Mucosa of descending colon (tissue), 3 donors: ENCODE measurements at regions not wholly inside any gene's neighbourhood (a gene's known extent, or its start where the extent isn't known, plus 50 kb on each side); places are given as distances from the start of the nearest gene placed in this dataset.

ENCODE experiments used
- ATAC-seq: fragments of 200-7000 bp; cut with Tn5 transposase; one replicate; pipeline ENCODE4 v1.9.1; 2020; ENCODE audit warnings: mild to moderate bottlenecking, moderate library complexity
- DNase-seq, 3 donors: peaks; one replicate each; pipeline ENCODE4 v3.0.0-alpha.2; 2020
- H3K36me3 ChIP-seq: fragments of 200-600 bp; one replicate; pipeline ENCODE4 v1.8.0; 2021; ENCODE audit warnings: low read depth, mild to moderate bottlenecking
- H3K4me1 ChIP-seq: fragments of 200-600 bp; one replicate; pipeline ENCODE4 v1.8.0; 2021; ENCODE audit warnings: low read depth, mild to moderate bottlenecking
- H3K4me3 ChIP-seq: fragments of 200-600 bp; one replicate; pipeline ENCODE4 v1.8.0; 2021; ENCODE audit warnings: mild to moderate bottlenecking
- H3K9me3 ChIP-seq: fragments of 200-600 bp; one replicate; pipeline ENCODE4 v1.8.0; 2021; ENCODE audit warnings: mild to moderate bottlenecking
- intact Hi-C, 2 donors: fragments of 100-400 bp; cut with DNase I in 1 of 2; cut with micrococcal nuclease in 1 of 2; formaldehyde crosslinking; loops; one replicate each; pipeline versions ENCODE4 v1.11.0 to v1.11.1; 2022; cut with DNase I, micrococcal nuclease
- TF ChIP-seq, protein P1 (sequence below): fragments of 200-600 bp; IDR thresholded peaks from one replicate; pipeline ENCODE4 v1.8.0; 2022; ENCODE audit warnings: antibody characterized with exemption, mild to moderate bottlenecking
- donor health status: DM: no; HTN: no; CAD: no; lungs with moderate emphysema.
- donor health status: DM: no; HTN: no; CAD: no.
- donor health status: DM: no; HTN: yes; CAD: no.

- Histone ChIP-seq H3K4me1 (no peaks in the 10 kb centered on the region), H3K4me3 (no peak overlapping the region), H3K36me3 (no peaks in the 10 kb centered on the region), H3K9me3 (no peaks in the 10 kb centered on the region)
- TF ChIP-seq, protein P1, sequence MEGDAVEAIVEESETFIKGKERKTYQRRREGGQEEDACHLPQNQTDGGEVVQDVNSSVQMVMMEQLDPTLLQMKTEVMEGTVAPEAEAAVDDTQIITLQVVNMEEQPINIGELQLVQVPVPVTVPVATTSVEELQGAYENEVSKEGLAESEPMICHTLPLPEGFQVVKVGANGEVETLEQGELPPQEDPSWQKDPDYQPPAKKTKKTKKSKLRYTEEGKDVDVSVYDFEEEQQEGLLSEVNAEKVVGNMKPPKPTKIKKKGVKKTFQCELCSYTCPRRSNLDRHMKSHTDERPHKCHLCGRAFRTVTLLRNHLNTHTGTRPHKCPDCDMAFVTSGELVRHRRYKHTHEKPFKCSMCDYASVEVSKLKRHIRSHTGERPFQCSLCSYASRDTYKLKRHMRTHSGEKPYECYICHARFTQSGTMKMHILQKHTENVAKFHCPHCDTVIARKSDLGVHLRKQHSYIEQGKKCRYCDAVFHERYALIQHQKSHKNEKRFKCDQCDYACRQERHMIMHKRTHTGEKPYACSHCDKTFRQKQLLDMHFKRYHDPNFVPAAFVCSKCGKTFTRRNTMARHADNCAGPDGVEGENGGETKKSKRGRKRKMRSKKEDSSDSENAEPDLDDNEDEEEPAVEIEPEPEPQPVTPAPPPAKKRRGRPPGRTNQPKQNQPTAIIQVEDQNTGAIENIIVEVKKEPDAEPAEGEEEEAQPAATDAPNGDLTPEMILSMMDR: no peak
- intact Hi-C loops: no loop called here
- DNase-seq (no peak), ATAC-seq (no peak)
Observed at GRCh38 chr10:47094126-47094525, 182.9 kb downstream of the PTPN20 start.

DNA sequence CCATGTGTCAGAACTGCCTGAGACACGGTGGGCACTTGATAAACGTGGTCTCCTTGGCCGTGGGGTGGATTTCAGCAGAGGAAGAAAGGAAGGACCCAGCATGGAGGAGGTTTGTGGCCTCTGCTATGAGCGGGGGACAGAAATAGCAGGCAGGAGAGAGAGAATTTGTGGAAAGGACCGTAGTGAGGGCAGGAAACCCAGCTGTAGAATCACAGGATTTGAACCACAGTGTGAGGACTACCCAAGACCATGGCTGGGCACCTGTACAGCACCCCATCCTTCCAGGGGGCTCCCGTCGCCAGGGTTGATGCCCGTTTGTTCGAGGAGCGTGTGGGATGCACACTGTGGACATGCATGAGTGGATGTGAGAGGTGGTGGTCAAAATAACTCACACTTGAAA lies 183.4 kb downstream of the PTPN20 start:
- DNase-seq (no peak), ATAC-seq (no peak)
- no peak overlapping the region for H3K4me3 ChIP-seq
- no peaks in the 10 kb centered on the region for H3K36me3 ChIP-seq
- intact Hi-C loops: no loop called here
- TF ChIP-seq, protein P1: no peak
- no peaks in the 10 kb centered on the region for H3K4me1 ChIP-seq
- H3K9me3 ChIP-seq: no peaks in the 10 kb centered on the region

- no peaks in the 10 kb centered on the region for H3K4me1 ChIP-seq
- DNase-seq (no peak), ATAC-seq (no peak)
- intact Hi-C loops: no loop called here
- H3K9me3 ChIP-seq: no peaks in the 10 kb centered on the region
- TF ChIP-seq, protein P1: no peak
- no peak overlapping the region for H3K4me3 ChIP-seq
- H3K36me3 ChIP-seq: no peaks in the 10 kb centered on the region
Observed at GRCh38 chr10:47095211-47095610, 184.0 kb downstream of the PTPN20 start.

DNA sequence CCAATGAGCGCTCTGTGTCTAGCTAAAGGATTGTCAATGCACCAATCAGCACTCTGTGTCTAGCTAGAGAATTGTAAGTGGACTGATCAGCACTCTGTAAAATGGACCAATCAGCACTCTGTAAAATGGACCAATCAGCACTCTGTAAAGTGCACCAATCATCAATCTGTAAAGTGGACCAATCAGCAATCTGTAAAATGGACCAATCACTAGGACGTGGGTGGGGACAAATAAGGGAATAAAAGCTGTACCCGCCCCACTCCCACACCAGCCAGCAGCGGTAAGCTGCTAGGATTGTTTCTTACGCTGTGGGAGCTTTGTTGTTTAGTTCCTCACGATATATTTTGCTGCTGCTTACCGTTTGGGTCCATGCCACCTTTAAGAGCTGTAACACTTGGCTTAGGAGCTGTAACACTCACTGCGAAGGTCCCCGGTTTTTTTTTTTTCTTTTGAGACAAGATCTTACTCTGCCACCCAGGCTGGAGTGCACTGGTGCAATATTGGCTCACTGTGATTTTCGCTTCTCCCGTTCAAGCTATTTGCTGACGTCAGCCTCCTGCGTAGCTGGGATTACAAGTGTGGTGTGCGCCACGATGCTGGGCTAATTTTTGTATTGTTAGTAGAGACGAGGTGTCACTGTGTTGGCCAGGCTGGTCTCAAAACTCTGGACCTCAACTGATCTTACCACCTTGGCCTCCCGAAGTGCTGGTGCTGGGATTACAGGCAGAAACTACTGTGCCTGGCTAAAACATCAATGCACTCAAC lies 184.8 kb downstream of the PTPN20 start:
- Histone ChIP-seq H3K9me3 (no peaks in the 10 kb centered on the region), H3K4me1 (no peaks in the 10 kb centered on the region), H3K4me3 (no peak overlapping the region), H3K36me3 (no peaks in the 10 kb centered on the region)
- TF ChIP-seq, protein P1: no peak
- no peak for DNase-seq
- ATAC-seq: no peak
- intact Hi-C loops: no loop called here

- intact Hi-C loops: no loop called here
- Histone ChIP-seq H3K4me3 (no peak overlapping the region), H3K9me3 (no peaks in the 10 kb centered on the region), H3K36me3 (no peaks in the 10 kb centered on the region), H3K4me1 (no peaks in the 10 kb centered on the region)
- no peak for ATAC-seq
- DNase-seq: no peak
- TF ChIP-seq, protein P1: no peak
Observed at GRCh38 chr10:47098238-47098637, 187.0 kb downstream of the PTPN20 start.
